ENCODE measurements at regions not wholly inside any gene's neighbourhood (a gene's known extent, or its start where the extent isn't known, plus 50 kb on each side); places are given as distances from the start of the nearest gene placed in this dataset.

- TF ChIP-seq, protein P1, sequence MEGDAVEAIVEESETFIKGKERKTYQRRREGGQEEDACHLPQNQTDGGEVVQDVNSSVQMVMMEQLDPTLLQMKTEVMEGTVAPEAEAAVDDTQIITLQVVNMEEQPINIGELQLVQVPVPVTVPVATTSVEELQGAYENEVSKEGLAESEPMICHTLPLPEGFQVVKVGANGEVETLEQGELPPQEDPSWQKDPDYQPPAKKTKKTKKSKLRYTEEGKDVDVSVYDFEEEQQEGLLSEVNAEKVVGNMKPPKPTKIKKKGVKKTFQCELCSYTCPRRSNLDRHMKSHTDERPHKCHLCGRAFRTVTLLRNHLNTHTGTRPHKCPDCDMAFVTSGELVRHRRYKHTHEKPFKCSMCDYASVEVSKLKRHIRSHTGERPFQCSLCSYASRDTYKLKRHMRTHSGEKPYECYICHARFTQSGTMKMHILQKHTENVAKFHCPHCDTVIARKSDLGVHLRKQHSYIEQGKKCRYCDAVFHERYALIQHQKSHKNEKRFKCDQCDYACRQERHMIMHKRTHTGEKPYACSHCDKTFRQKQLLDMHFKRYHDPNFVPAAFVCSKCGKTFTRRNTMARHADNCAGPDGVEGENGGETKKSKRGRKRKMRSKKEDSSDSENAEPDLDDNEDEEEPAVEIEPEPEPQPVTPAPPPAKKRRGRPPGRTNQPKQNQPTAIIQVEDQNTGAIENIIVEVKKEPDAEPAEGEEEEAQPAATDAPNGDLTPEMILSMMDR (IDR thresholded peaks at IDR 0.05), result no peak
- TF ChIP-seq POLR2A (IDR thresholded peaks at IDR 0.05), result no peak
Measured at GRCh38 chr5:40312205-40312604, 367.5 kb upstream of the PTGER4 start.
